K562 (cell line): ENCODE measurements at regions not wholly inside any gene's neighbourhood (a gene's known extent, or its start where the extent isn't known, plus 50 kb on each side); places are given as distances from the start of the nearest gene placed in this dataset.

Experiments used
- ATAC-seq: fragments of 200-7000 bp; cut with Tn5 transposase; 3 replicates; pipeline ENCODE4 v1.9.1; 2020; ENCODE audit warnings: moderate library complexity
- BruUV-seq: library from RNA; stranded (reverse); fragments of 400-500 nt; replicated peaks from 2 replicates; lab custom pipeline; 2021; lab: Mats Ljungman, UMichigan
- CTCF ChIA-PET: fragments of 300-600 bp; formaldehyde crosslinking; extraction: SDS; loops from one replicate; lab custom pipeline; 2021; ENCODE audit warnings: low intra/inter-chr PET ratio; lab: Yijun Ruan, JAX
- POLR2A ChIA-PET: fragments of 300-600, 350-650 bp; sonication (Branson Sonifier 250); formaldehyde crosslinking; extraction: SDS; loops from one replicate; lab custom pipeline; 2021; ENCODE audit warnings: antibody characterized with exemption, inconsistent platforms; lab: Yijun Ruan, JAX
- DNase-seq, 4 experiments: peaks; one replicate each; pipeline versions ENCODE4 v3.0.0 to v3.0.0-alpha.2; 2011 to 2018; ENCODE audit warnings: low spot score in 3 of 4, mixed read lengths in 3 of 4; ENCODE audit errors: extremely low read depth in 1 of 4
- FAIRE-seq: peaks from 2 replicates; lab custom pipeline; 2011; peaks lifted over from hg19 to GRCh38; lab: Jason Lieb, UNC
- H2AFZ ChIP-seq: 2 replicates; pipeline ENCODE4 v1.6.0; 2011; ENCODE audit warnings: low read depth, low read length, control low read depth, inconsistent platforms
- H3K27ac ChIP-seq: fragments of 200-600 bp; 3 replicates; pipeline ENCODE4 v1.8.0; 2011; ENCODE audit warnings: low read depth, mild to moderate bottlenecking, control low read depth, inconsistent platforms, low read length, moderate library complexity, mixed read lengths; ENCODE audit errors: extremely low read depth
- H3K27me3 ChIP-seq, 2 experiments: fragments of 300-600 bp in 1 of 2; 2 replicates in 1 of 2; 3 replicates in 1 of 2; pipeline versions ENCODE4 v1.6.0 to v1.8.0; 2011; ENCODE audit warnings: inconsistent platforms in 2 of 2, low read length in 2 of 2, mild to moderate bottlenecking in 1 of 2, mixed read lengths in 1 of 2, moderate library complexity in 1 of 2; ENCODE audit not compliant: control insufficient read depth in 2 of 2, insufficient read depth in 2 of 2
- H3K36me3 ChIP-seq: fragments of 300-600 bp; 3 replicates; pipeline ENCODE4 v1.8.0; 2011; ENCODE audit warnings: mild to moderate bottlenecking, low read length, inconsistent platforms; ENCODE audit not compliant: control insufficient read depth, insufficient read depth
- H3K4me1 ChIP-seq, 2 experiments: fragments of 200-600 bp in 1 of 2; replicated peaks in 1 of 2; 2 replicates in 1 of 2; 3 replicates in 1 of 2; pipeline versions ENCODE4 v1.5.1 to v1.8.0; 2011; ENCODE audit warnings: inconsistent platforms in 2 of 2, low read length in 2 of 2, mild to moderate bottlenecking in 1 of 2, mixed read lengths in 1 of 2, moderate library complexity in 1 of 2; ENCODE audit not compliant: control insufficient read depth in 2 of 2, insufficient read depth in 2 of 2
- H3K4me2 ChIP-seq: 2 replicates; pipeline ENCODE4 v1.6.1; 2011; ENCODE audit warnings: low read length, control low read depth, inconsistent platforms, mixed read lengths; ENCODE audit not compliant: insufficient read depth
- H3K4me3 ChIP-seq: fragments of 200-600 bp; sonication (generic), shearing (Covaris generic); 2 replicates; pipeline ENCODE4 v1.5.1; 2016; ENCODE audit warnings: control low read depth, inconsistent platforms
- H3K79me2 ChIP-seq: fragments of 200-600 bp; 3 replicates; pipeline ENCODE4 v1.8.0; 2011; ENCODE audit warnings: low read length, inconsistent platforms; ENCODE audit not compliant: control insufficient read depth, insufficient read depth
- H3K9ac ChIP-seq, 2 experiments: 2 replicates each; pipeline versions ENCODE4 v1.6.0 to v1.6.1; 2011; ENCODE audit warnings: low read depth in 2 of 2, low read length in 2 of 2, control low read depth in 1 of 2, inconsistent platforms in 1 of 2, mild to moderate bottlenecking in 1 of 2, mixed read lengths in 1 of 2; ENCODE audit not compliant: insufficient read depth in 1 of 2
- H3K9me1 ChIP-seq: one replicate; pipeline ENCODE4 v1.6.0; 2011; ENCODE audit warnings: inconsistent platforms, mild to moderate bottlenecking, low read length, moderate library complexity; ENCODE audit not compliant: control insufficient read depth, insufficient read depth
- H3K9me3 ChIP-seq: replicated peaks from 2 replicates; pipeline ENCODE4 v1.5.1; 2011; ENCODE audit warnings: low read depth, low read length, inconsistent platforms; ENCODE audit not compliant: control insufficient read depth, insufficient read depth
- H4K20me1 ChIP-seq: replicated peaks from 2 replicates; pipeline ENCODE4 v1.6.1; 2011; ENCODE audit warnings: low read length, inconsistent platforms, mixed read lengths; ENCODE audit not compliant: control insufficient read depth, insufficient read depth
- CBFA2T3 ChIP-seq: fragments of 450-650 bp; IDR thresholded peaks from 2 replicates; pipeline ENCODE4 v1.6.1; 2017
- CCAR2 ChIP-seq: fragments of 200-400 bp; formaldehyde crosslinking; IDR thresholded peaks from 2 replicates; pipeline ENCODE4 v1.6.1; 2017; ENCODE audit warnings: mild to moderate bottlenecking, low read depth, low read length
- CREM ChIP-seq: IDR thresholded peaks from 2 replicates; pipeline ENCODE4 v1.6.1; 2014; ENCODE audit warnings: antibody characterized with exemption, low read depth
- ETV6 ChIP-seq, 3 experiments: fragments of 150-350 bp in 1 of 3; sonication (generic) in 1 of 3; formaldehyde crosslinking in 1 of 3; IDR thresholded peaks; 2 replicates each; pipeline versions ENCODE4 v1.6.1 to v1.8.0; 2014 to 2022; ENCODE audit warnings: borderline replicate concordance in 2 of 3, low read depth in 2 of 3, antibody characterized with exemption in 1 of 3, low read length in 1 of 3, mild to moderate bottlenecking in 1 of 3, missing genetic modification reagents in 1 of 3
- GABPA ChIP-seq: fragments of 200-800 bp; sonication (Bioruptor generic); conservative IDR thresholded peaks from 2 replicates; pipeline ENCODE4 v1.6.1; 2016; ENCODE audit warnings: low read depth, missing genetic modification characterization, missing compliant biosample characterization
- HNRNPH1 ChIP-seq: fragments of 200-400 bp; formaldehyde crosslinking; optimal IDR thresholded peaks from 2 replicates; pipeline ENCODE3; 2017; ENCODE audit warnings: low read depth, mild to moderate bottlenecking, low read length, moderate library complexity
- KLF6 ChIP-seq: fragments of 250-450 bp; sonication (Bioruptor Pico); IDR thresholded peaks from 2 replicates; pipeline ENCODE4 v1.4.0; 2020; ENCODE audit warnings: mild to moderate bottlenecking, moderate library complexity, borderline replicate concordance
- NCOA2 ChIP-seq, 2 experiments: fragments of 450-650 bp; IDR thresholded peaks; 2 replicates each; pipeline ENCODE4 v1.6.1; 2018; ENCODE audit warnings: mild to moderate bottlenecking in 2 of 2, moderate library complexity in 1 of 2; ENCODE audit not compliant: partially characterized antibody in 2 of 2
- NR2F6 ChIP-seq: fragments of 450-650 bp; formaldehyde crosslinking; IDR thresholded peaks from 2 replicates; pipeline ENCODE4 v1.4.0; 2020; ENCODE audit warnings: mild to moderate bottlenecking
- POLR2B ChIP-seq: fragments of 450-650 bp; IDR thresholded peaks from 2 replicates; pipeline ENCODE4 v1.6.1; 2018; ENCODE audit warnings: low read depth; ENCODE audit not compliant: partially characterized antibody
- PPARD ChIP-seq: fragments of 250-450 bp; sonication (Bioruptor Pico); IDR thresholded peaks from 2 replicates; pipeline ENCODE4 v1.8.0; 2022; ENCODE audit warnings: inconsistent platforms, mild to moderate bottlenecking, moderate library complexity
- SIN3B ChIP-seq: fragments of 450-650 bp; IDR thresholded peaks from 2 replicates; pipeline ENCODE4 v1.6.1; 2017; ENCODE audit warnings: low read depth, mild to moderate bottlenecking, moderate library complexity
- TEAD2 ChIP-seq: fragments of 450-650 bp; IDR thresholded peaks from 2 replicates; pipeline ENCODE4 v1.6.1; 2016; ENCODE audit warnings: missing genetic modification characterization, control low read depth, missing compliant biosample characterization
- TOE1 ChIP-seq, 2 experiments: fragments of 450-650 bp in 1 of 2; sonication (generic) in 1 of 2; formaldehyde crosslinking in 1 of 2; IDR thresholded peaks; 2 replicates each; pipeline versions ENCODE4 v1.7.1 to v1.8.0; 2016 to 2022; ENCODE audit warnings: borderline replicate concordance in 2 of 2, mild to moderate bottlenecking in 2 of 2, antibody characterized with exemption in 1 of 2, inconsistent platforms in 1 of 2, low read depth in 1 of 2, missing genetic modification reagents in 1 of 2, moderate library complexity in 1 of 2
- U2AF1 ChIP-seq: fragments of 200-400 bp; formaldehyde crosslinking; optimal IDR thresholded peaks from 2 replicates; pipeline ENCODE3; 2017; ENCODE audit warnings: mild to moderate bottlenecking, low read depth, low read length, moderate library complexity
- ZNF436 ChIP-seq: fragments of 250-450, 450-650 bp; sonication (Bioruptor Pico); formaldehyde crosslinking; IDR thresholded peaks from 2 replicates; pipeline ENCODE4 v1.7.0; 2020; ENCODE audit warnings: mild to moderate bottlenecking
- ZNF76 ChIP-seq: fragments of 250-450 bp; sonication (Bioruptor Pico); IDR thresholded peaks from 2 replicates; pipeline ENCODE4 v1.4.0; 2020; ENCODE audit warnings: mild to moderate bottlenecking, moderate library complexity, borderline replicate concordance
- ZNF778 ChIP-seq: fragments of 450-650 bp; formaldehyde crosslinking; IDR thresholded peaks from 2 replicates; pipeline ENCODE4 v1.4.0; 2020; ENCODE audit warnings: mild to moderate bottlenecking, moderate library complexity
- ZNF79 ChIP-seq: fragments of 250-450 bp; sonication (Bioruptor Pico); IDR thresholded peaks from 2 replicates; pipeline ENCODE4 v1.4.0; 2020; ENCODE audit warnings: low read depth, mild to moderate bottlenecking, moderate library complexity
- in situ Hi-C: fragments of 300-500 bp; cut with MboI; formaldehyde crosslinking; loops from 4 replicates; pipeline ENCODE4 v1.15.0; 2018; ENCODE audit warnings: inconsistent platforms, mixed read lengths
- intact Hi-C: fragments of 100-400 bp; cut with micrococcal nuclease; formaldehyde crosslinking; loops from 2 replicates; pipeline ENCODE4 v1.14.2; 2022
- TF ChIP-seq, protein P1 (sequence below): sonication (generic); formaldehyde crosslinking; IDR thresholded peaks from 2 replicates; pipeline ENCODE4 v1.8.0; 2022; ENCODE audit warnings: mild to moderate bottlenecking, missing genetic modification reagents

DNA sequence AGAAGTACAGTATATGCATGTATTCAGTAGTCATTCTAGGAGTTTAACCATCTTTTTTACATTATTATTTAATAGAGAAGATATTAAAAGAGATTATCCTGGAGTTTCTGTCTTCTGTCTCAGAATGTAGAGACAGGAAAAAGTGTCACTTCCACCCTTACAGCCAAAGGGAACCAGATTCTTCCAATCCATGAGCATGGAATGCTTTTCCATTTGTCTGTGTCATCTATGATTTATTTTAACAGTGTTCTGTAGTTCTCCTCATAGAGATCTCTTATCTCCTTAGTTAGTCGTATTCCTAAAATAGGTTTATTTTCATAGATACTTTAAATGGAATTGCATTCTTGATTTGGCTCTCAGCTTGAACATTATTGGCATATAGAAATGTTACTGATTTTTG, 959.5 kb upstream of the PIK3C3 start (continued):
- TF ChIP-seq TOE1 (IDR thresholded peaks at IDR 0.05; ENCODE audit: borderline replicate concordance): no peak
- TF ChIP-seq TOE1 (CRISPR knock-in tag; IDR thresholded peaks at IDR 0.05; ENCODE audit: borderline replicate concordance, low read depth): no peak
- TF ChIP-seq KLF6 (CRISPR knock-in tag): no peak
- no peak for TF ChIP-seq POLR2B
- no peak for TF ChIP-seq ZNF436
- TF ChIP-seq HNRNPH1: no peak
- no peak for TF ChIP-seq ZNF778 (CRISPR knock-in tag)
- no peak for TF ChIP-seq GABPA (tag)
- TF ChIP-seq CREM: no peak

DNA sequence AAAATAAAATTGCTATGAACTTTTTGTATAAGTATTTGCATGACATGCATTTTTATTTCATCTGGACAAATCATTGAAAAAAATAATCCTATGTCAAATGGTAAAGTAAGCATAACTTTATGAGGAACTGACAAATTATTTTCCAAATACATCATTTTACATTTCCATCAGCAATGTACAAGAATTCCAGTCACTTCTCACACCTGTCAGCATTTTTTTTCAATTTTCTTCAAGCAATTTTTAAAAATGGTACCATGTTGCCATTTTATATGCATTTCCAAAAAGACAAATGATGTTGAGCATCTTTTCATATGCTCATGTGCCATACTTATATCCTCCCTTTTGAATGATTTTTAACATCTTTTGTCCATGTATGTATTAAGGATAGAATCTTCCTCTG, 961.7 kb upstream of the PIK3C3 start:
- H3K79me2 ChIP-seq: no peaks in the 10 kb centered on the region
- H3K4me3 ChIP-seq: no peak overlapping the region
- CTCF ChIA-PET: no interaction called here
- no peak overlapping the region for H2AFZ ChIP-seq
- ATAC-seq: no peak
- POLR2A ChIA-PET: no interaction called here
- H3K4me1 ChIP-seq: no peaks in the 10 kb centered on the region
- no peak overlapping the region for H3K9ac ChIP-seq
- BruUV-seq: no TSS peak
- no peaks in the 10 kb centered on the region for H3K27me3 ChIP-seq
- no peaks in the 10 kb centered on the region for H3K9me1 ChIP-seq
- no peak for FAIRE-seq
- H3K36me3 ChIP-seq: no peaks in the 10 kb centered on the region
- H3K9me3 ChIP-seq: no peaks in the 10 kb centered on the region; the same call in 1 of the 2 replicates
- H3K27ac ChIP-seq: no peak overlapping the region
- in situ Hi-C loops (no loop called here), intact Hi-C loops (no loop called here)
- no peaks in the 10 kb centered on the region for H4K20me1 ChIP-seq
- no peak overlapping the region for H3K4me2 ChIP-seq
- no peak for DNase-seq
- TF ChIP-seq PPARD (CRISPR knock-in tag): no peak
- no peak for TF ChIP-seq CCAR2
- TF ChIP-seq TEAD2 (tag): no peak
- TF ChIP-seq CBFA2T3: no peak
- no peak for TF ChIP-seq SIN3B
- TF ChIP-seq NCOA2 (IDR thresholded peaks at IDR 0.05; ENCODE audit: partially characterized antibody in 2 of 2): no peak
- no peak for TF ChIP-seq ZNF76
- TF ChIP-seq, protein P1, sequence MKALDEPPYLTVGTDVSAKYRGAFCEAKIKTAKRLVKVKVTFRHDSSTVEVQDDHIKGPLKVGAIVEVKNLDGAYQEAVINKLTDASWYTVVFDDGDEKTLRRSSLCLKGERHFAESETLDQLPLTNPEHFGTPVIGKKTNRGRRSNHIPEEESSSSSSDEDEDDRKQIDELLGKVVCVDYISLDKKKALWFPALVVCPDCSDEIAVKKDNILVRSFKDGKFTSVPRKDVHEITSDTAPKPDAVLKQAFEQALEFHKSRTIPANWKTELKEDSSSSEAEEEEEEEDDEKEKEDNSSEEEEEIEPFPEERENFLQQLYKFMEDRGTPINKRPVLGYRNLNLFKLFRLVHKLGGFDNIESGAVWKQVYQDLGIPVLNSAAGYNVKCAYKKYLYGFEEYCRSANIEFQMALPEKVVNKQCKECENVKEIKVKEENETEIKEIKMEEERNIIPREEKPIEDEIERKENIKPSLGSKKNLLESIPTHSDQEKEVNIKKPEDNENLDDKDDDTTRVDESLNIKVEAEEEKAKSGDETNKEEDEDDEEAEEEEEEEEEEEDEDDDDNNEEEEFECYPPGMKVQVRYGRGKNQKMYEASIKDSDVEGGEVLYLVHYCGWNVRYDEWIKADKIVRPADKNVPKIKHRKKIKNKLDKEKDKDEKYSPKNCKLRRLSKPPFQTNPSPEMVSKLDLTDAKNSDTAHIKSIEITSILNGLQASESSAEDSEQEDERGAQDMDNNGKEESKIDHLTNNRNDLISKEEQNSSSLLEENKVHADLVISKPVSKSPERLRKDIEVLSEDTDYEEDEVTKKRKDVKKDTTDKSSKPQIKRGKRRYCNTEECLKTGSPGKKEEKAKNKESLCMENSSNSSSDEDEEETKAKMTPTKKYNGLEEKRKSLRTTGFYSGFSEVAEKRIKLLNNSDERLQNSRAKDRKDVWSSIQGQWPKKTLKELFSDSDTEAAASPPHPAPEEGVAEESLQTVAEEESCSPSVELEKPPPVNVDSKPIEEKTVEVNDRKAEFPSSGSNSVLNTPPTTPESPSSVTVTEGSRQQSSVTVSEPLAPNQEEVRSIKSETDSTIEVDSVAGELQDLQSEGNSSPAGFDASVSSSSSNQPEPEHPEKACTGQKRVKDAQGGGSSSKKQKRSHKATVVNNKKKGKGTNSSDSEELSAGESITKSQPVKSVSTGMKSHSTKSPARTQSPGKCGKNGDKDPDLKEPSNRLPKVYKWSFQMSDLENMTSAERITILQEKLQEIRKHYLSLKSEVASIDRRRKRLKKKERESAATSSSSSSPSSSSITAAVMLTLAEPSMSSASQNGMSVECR (CRISPR knock-in tag): no peak
- no peak for TF ChIP-seq ETV6 (IDR thresholded peaks at IDR 0.05; ENCODE audit: borderline replicate concordance in 1 of 2, low read depth in 2 of 2, low read length in 1 of 2)
- TF ChIP-seq ETV6 (CRISPR knock-in tag; IDR thresholded peaks at IDR 0.05; ENCODE audit: borderline replicate concordance): no peak
- no peak for TF ChIP-seq ZNF79
- TF ChIP-seq U2AF1: no peak
- no peak for TF ChIP-seq NR2F6 (CRISPR knock-in tag)
